SK-N-SH treated with all-trans-retinoic acid at 6 μM for 48 hours (cell line): ENCODE measurements at regions not wholly inside any gene's neighbourhood (a gene's known extent, or its start where the extent isn't known, plus 50 kb on each side); places are given as distances from the start of the nearest gene placed in this dataset.
"Not testable (repeated sequence)": the region's sequence is repeated elsewhere in the genome, so short reads cannot be mapped to it uniquely, and the experiment has no call there.

Source experiments
- ATAC-seq: fragments of 200-7000 bp; cut with Tn5 transposase; 3 replicates; pipeline ENCODE4 v1.9.1; 2020; ENCODE audit warnings: mild to moderate bottlenecking, moderate library complexity
- BACH2 ChIP-seq: fragments of 250-450 bp; sonication (Bioruptor Pico); IDR thresholded peaks from 2 replicates; pipeline ENCODE4 v1.9.0; 2021; ENCODE audit warnings: mild to moderate bottlenecking, borderline replicate concordance
- CSDC2 ChIP-seq: fragments of 250-450 bp; sonication (Bioruptor Pico); IDR thresholded peaks from 2 replicates; pipeline ENCODE4 v1.5.0; 2020; ENCODE audit warnings: mild to moderate bottlenecking, moderate library complexity
- ESRRG ChIP-seq: fragments of 250-450 bp; sonication (Bioruptor Pico); IDR thresholded peaks from 2 replicates; pipeline ENCODE4 v1.6.1; 2021; ENCODE audit warnings: mild to moderate bottlenecking
- GLIS3 ChIP-seq: fragments of 250-450 bp; sonication (Bioruptor Pico); IDR thresholded peaks from 2 replicates; pipeline ENCODE4 v1.5.0; 2020; ENCODE audit warnings: mild to moderate bottlenecking, moderate library complexity
- ISL1 ChIP-seq: fragments of 250-450 bp; sonication (Bioruptor Pico); IDR thresholded peaks from 2 replicates; pipeline ENCODE4 v2.1.2; 2022; ENCODE audit warnings: mild to moderate bottlenecking, moderate library complexity
- OSR1 ChIP-seq: fragments of 250-450 bp; sonication (Bioruptor Pico); IDR thresholded peaks from 2 replicates; pipeline ENCODE4 v1.8.0; 2022; ENCODE audit warnings: moderate library complexity, mild to moderate bottlenecking, inconsistent platforms
- PPARA ChIP-seq: fragments of 250-450 bp; sonication (Bioruptor Pico); IDR thresholded peaks from 2 replicates; pipeline ENCODE4 v1.5.0; 2020; ENCODE audit warnings: mild to moderate bottlenecking, borderline replicate concordance
- RARB ChIP-seq: fragments of 250-450 bp; sonication (Bioruptor Pico); IDR thresholded peaks from 2 replicates; pipeline ENCODE4 v1.8.0; 2021; ENCODE audit warnings: mild to moderate bottlenecking, moderate library complexity
- TOX ChIP-seq: fragments of 250-450 bp; sonication (Bioruptor Pico); IDR thresholded peaks from 2 replicates; pipeline ENCODE4 v1.8.0; 2021; ENCODE audit warnings: mild to moderate bottlenecking, moderate library complexity, borderline replicate concordance
- ZC3H10 ChIP-seq: fragments of 250-450 bp; sonication (Bioruptor Pico); IDR thresholded peaks from 2 replicates; pipeline ENCODE4 v1.5.1; 2021; ENCODE audit warnings: mild to moderate bottlenecking, moderate library complexity
- ZFP30 ChIP-seq: fragments of 450-650 bp; formaldehyde crosslinking; IDR thresholded peaks from 2 replicates; pipeline ENCODE4 v1.5.0; 2022; ENCODE audit warnings: mild to moderate bottlenecking, moderate library complexity
- TF ChIP-seq, protein P1 (sequence below): fragments of 250-450 bp; sonication (Bioruptor Pico); IDR thresholded peaks from 2 replicates; pipeline ENCODE4 v1.8.0; 2021; ENCODE audit warnings: low read depth, mild to moderate bottlenecking, moderate library complexity, borderline replicate concordance
- TF ChIP-seq, protein P2 (sequence below): fragments of 250-450 bp; sonication (Bioruptor Pico); IDR thresholded peaks from 2 replicates; pipeline ENCODE4 v1.5.0; 2020; ENCODE audit warnings: mild to moderate bottlenecking, moderate library complexity
- TF ChIP-seq, protein P3 (sequence below): fragments of 250-450 bp; sonication (Bioruptor Pico); IDR thresholded peaks from 2 replicates; pipeline ENCODE4 v1.5.1; 2021; ENCODE audit warnings: mild to moderate bottlenecking, moderate library complexity
- TF ChIP-seq, protein P4 (sequence below): fragments of 250-450 bp; sonication (Bioruptor Pico); IDR thresholded peaks from 2 replicates; pipeline ENCODE4 v1.5.1; 2020; ENCODE audit warnings: low read depth, mild to moderate bottlenecking, moderate library complexity

DNA sequence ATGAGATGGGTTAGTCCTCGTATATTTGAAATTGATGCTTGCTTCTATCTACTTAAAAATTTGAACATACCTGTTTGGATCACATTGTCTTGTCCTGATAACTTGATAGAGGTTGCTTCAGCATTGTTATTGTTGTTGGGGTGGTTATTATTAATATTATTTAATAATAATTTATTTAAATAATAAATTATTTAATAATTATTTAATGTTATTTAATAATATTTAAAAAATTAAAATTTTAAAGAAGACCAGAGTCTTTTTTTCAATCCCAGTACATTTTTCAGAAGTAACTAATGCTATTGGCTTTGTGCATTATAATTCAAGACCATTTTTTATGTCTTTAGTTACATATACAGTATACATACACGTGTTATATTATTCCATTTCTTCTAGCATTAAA is 116.6 kb upstream of the DUSP22 start (continued):
- TF ChIP-seq, protein P1, sequence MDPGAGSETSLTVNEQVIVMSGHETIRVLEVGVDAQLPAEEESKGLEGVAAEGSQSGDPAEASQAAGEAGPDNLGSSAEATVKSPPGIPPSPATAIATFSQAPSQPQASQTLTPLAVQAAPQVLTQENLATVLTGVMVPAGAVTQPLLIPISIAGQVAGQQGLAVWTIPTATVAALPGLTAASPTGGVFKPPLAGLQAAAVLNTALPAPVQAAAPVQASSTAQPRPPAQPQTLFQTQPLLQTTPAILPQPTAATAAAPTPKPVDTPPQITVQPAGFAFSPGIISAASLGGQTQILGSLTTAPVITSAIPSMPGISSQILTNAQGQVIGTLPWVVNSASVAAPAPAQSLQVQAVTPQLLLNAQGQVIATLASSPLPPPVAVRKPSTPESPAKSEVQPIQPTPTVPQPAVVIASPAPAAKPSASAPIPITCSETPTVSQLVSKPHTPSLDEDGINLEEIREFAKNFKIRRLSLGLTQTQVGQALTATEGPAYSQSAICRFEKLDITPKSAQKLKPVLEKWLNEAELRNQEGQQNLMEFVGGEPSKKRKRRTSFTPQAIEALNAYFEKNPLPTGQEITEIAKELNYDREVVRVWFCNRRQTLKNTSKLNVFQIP (CRISPR knock-in tag), result no peak
- no peak for TF ChIP-seq BACH2 (CRISPR knock-in tag)
- no peak for TF ChIP-seq GLIS3 (CRISPR knock-in tag)
- TF ChIP-seq, protein P2, sequence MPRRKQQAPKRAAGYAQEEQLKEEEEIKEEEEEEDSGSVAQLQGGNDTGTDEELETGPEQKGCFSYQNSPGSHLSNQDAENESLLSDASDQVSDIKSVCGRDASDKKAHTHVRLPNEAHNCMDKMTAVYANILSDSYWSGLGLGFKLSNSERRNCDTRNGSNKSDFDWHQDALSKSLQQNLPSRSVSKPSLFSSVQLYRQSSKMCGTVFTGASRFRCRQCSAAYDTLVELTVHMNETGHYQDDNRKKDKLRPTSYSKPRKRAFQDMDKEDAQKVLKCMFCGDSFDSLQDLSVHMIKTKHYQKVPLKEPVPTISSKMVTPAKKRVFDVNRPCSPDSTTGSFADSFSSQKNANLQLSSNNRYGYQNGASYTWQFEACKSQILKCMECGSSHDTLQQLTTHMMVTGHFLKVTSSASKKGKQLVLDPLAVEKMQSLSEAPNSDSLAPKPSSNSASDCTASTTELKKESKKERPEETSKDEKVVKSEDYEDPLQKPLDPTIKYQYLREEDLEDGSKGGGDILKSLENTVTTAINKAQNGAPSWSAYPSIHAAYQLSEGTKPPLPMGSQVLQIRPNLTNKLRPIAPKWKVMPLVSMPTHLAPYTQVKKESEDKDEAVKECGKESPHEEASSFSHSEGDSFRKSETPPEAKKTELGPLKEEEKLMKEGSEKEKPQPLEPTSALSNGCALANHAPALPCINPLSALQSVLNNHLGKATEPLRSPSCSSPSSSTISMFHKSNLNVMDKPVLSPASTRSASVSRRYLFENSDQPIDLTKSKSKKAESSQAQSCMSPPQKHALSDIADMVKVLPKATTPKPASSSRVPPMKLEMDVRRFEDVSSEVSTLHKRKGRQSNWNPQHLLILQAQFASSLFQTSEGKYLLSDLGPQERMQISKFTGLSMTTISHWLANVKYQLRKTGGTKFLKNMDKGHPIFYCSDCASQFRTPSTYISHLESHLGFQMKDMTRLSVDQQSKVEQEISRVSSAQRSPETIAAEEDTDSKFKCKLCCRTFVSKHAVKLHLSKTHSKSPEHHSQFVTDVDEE, result no peak
- TF ChIP-seq OSR1 (CRISPR knock-in tag), result no peak

DNA sequence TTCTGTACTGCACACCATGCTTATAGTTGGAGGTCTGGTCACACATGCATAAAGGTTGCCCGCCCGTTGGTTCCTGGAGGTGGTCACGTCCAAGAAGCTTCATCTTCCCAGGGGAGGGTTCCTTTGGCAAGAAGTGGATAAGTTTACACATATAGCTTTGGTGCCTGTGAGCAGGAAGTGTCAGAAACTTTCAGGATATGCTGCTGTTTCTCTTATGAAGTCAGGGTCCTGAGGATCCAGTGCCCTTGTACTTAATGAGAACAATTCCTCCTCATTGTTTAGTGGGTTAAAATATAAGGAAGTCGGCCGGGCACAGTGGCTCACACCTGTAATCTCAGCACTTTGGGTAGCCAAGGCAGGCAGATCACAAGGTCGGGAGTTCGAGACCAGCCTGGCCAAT is 115.5 kb upstream of the DUSP22 start:
- no peak for ATAC-seq
- TF ChIP-seq, protein P2, result no peak
- TF ChIP-seq ZC3H10 (CRISPR knock-in tag), result no peak
- no peak for TF ChIP-seq RARB (CRISPR knock-in tag)
- no peak for TF ChIP-seq PPARA
- TF ChIP-seq CSDC2 (CRISPR knock-in tag), result no peak
- no peak for TF ChIP-seq ZFP30
- no peak for TF ChIP-seq ESRRG

DNA sequence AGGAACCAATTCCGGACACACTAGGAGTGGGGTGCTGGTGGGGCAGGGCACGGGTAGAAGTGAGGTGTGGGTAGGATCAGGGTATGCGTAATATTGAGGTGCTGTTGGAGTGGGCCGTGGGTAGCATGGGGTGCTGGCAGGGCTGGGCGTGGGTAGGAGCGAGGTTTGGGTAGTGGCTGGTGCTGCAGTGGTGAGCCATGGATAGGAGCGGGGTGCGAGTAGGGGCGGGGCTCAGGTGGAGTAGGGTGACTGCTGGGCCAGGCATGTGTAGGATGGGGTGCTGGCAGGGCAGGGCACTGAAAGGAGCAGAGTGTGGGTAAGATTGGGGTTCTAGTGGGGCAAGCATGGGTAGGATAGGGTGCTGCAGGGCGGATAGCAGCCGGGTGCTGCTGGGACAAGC is 114.2 kb upstream of the DUSP22 start:
- TF ChIP-seq CSDC2 (CRISPR knock-in tag) (no peak), GLIS3 (CRISPR knock-in tag) (no peak), ZC3H10 (CRISPR knock-in tag) (no peak), ESRRG (no peak), ISL1 (CRISPR knock-in tag) (no peak), TOX (no peak), BACH2 (CRISPR knock-in tag) (no peak)
- TF ChIP-seq, protein P2, result no peak
- TF ChIP-seq, protein P3, sequence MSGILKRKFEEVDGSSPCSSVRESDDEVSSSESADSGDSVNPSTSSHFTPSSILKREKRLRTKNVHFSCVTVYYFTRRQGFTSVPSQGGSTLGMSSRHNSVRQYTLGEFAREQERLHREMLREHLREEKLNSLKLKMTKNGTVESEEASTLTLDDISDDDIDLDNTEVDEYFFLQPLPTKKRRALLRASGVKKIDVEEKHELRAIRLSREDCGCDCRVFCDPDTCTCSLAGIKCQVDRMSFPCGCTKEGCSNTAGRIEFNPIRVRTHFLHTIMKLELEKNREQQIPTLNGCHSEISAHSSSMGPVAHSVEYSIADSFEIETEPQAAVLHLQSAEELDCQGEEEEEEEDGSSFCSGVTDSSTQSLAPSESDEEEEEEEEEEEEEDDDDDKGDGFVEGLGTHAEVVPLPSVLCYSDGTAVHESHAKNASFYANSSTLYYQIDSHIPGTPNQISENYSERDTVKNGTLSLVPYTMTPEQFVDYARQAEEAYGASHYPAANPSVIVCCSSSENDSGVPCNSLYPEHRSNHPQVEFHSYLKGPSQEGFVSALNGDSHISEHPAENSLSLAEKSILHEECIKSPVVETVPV, result no peak
- TF ChIP-seq, protein P4, sequence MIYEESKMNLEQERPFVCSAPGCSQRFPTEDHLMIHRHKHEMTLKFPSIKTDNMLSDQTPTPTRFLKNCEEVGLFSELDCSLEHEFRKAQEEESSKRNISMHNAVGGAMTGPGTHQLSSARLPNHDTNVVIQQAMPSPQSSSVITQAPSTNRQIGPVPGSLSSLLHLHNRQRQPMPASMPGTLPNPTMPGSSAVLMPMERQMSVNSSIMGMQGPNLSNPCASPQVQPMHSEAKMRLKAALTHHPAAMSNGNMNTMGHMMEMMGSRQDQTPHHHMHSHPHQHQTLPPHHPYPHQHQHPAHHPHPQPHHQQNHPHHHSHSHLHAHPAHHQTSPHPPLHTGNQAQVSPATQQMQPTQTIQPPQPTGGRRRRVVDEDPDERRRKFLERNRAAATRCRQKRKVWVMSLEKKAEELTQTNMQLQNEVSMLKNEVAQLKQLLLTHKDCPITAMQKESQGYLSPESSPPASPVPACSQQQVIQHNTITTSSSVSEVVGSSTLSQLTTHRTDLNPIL (CRISPR knock-in tag), result no peak
- TF ChIP-seq, protein P1 (CRISPR knock-in tag), result no peak
- ATAC-seq, result no peak

DNA sequence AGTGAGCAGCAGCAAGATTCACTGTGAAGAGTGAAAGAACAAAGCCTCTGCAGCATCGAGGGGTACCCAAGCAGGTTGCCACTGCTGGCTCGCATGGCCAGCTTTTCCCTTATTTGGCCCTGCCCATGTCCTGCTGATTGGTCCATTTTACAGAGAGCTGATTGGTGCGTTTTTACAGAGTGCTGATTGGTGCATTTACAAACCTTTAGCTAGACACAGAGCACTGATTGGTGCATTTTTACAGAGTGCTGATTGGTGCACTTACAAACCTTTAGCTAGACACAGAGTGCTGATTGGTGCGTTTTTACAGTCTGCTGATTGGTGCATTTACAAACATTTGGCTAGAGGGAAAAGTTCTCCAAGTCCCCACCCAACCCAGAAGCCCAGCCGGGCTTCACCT is 113.4 kb upstream of the DUSP22 start:
- ATAC-seq, result not testable (repeated sequence)
